Stimulated activated CD4-positive, alpha-beta T cell treated with anti-CD3 and anti-CD28 coated beads, TNF-alpha, amount 100 ng/mL, for 1 hour (primary cell): ENCODE measurements at regions not wholly inside any gene's neighbourhood (a gene's known extent, or its start where the extent isn't known, plus 50 kb on each side); places are given as distances from the start of the nearest gene placed in this dataset.
"Not testable (repeated sequence)": the region's sequence is repeated elsewhere in the genome, so short reads cannot be mapped to it uniquely, and the experiment has no call there.

Source experiments
- DNase-seq, 3 donors: peaks; one replicate each; pipeline ENCODE4 v3.0.0-alpha.2; 2020; ENCODE audit warnings: low read depth in 3 of 3, low spot score in 1 of 3

GRCh38 chr15:92821491-92822116, 78.5 kb upstream of the CHD2 start:
- no peak for DNase-seq

- DNase-seq = no peak
Observed at GRCh38 chr15:92822216-92823144, 77.6 kb upstream of the CHD2 start.

GRCh38 chr15:92825985-92826384, 74.1 kb upstream of the CHD2 start:
- DNase-seq = no peak

- DNase-seq = not testable (repeated sequence)
Observed at GRCh38 chr15:92827991-92828390, 72.1 kb upstream of the CHD2 start.

GRCh38 chr15:92829875-92830274, 70.2 kb upstream of the CHD2 start:
- no peak for DNase-seq

- no peak for DNase-seq
Observed at GRCh38 chr15:92831336-92831654, 68.8 kb upstream of the CHD2 start.

- peak; percentile 64 to 91 (median 85) for DNase-seq
Observed at GRCh38 chr15:92831655-92832328, 68.3 kb upstream of the CHD2 start.

GRCh38 chr15:92833106-92833433, 67.1 kb upstream of the CHD2 start:
- DNase-seq = no peak

- no peak for DNase-seq
Observed at GRCh38 chr15:92833493-92834271, 66.4 kb upstream of the CHD2 start.

GRCh38 chr15:92839696-92840095, 60.4 kb upstream of the CHD2 start:
- no peak for DNase-seq

GRCh38 chr15:92840149-92840548, 60.0 kb upstream of the CHD2 start:
- DNase-seq = no peak

GRCh38 chr15:92843326-92843725, 56.8 kb upstream of the CHD2 start:
- DNase-seq = no peak

- DNase-seq = no peak
Observed at GRCh38 chr15:92843814-92844213, 56.3 kb upstream of the CHD2 start.

GRCh38 chr15:92845126-92845508, 55.0 kb upstream of the CHD2 start:
- DNase-seq = no peak

- DNase-seq = no peak
Observed at GRCh38 chr15:92846741-92847140, 53.4 kb upstream of the CHD2 start.

- no peak for DNase-seq
Observed at GRCh38 chr15:92847841-92848240, 52.3 kb upstream of the CHD2 start.

- DNase-seq = no peak
Observed at GRCh38 chr15:92848464-92848851, 51.7 kb upstream of the CHD2 start.

- DNase-seq = peak in 2 of 3 donors; percentile 11 to 29
Observed at GRCh38 chr15:92848852-92849598, 51.1 kb upstream of the CHD2 start.

GRCh38 chr15:92850218-92850617, 49.9 kb upstream of the CHD2 start:
- DNase-seq = not testable (repeated sequence)
